Skeletal muscle satellite cell (primary cell): ENCODE measurements at regions not wholly inside any gene's neighbourhood (a gene's known extent, or its start where the extent isn't known, plus 50 kb on each side); places are given as distances from the start of the nearest gene placed in this dataset.

ENCODE experiments used
- H3K27me3 ChIP-seq: 2 replicates; pipeline ENCODE4 v1.7.0; 2013; ENCODE audit warnings: low read length; ENCODE audit not compliant: control insufficient read depth, insufficient read depth
- H3K36me3 ChIP-seq: 2 replicates; pipeline ENCODE4 v1.7.0; 2013; ENCODE audit warnings: mild to moderate bottlenecking, control low read depth, low read length; ENCODE audit not compliant: insufficient read depth
- H3K4me1 ChIP-seq: 2 replicates; pipeline ENCODE4 v1.7.0; 2013; ENCODE audit warnings: low read length; ENCODE audit not compliant: control insufficient read depth, insufficient read depth
- H3K4me2 ChIP-seq: 2 replicates; pipeline ENCODE4 v1.7.0; 2013; ENCODE audit warnings: mild to moderate bottlenecking, low read length
- H3K4me3 ChIP-seq: 2 replicates; pipeline ENCODE4 v1.7.0; 2013; ENCODE audit warnings: low read length
- H3K9ac ChIP-seq: 2 replicates; pipeline ENCODE4 v1.7.0; 2013; ENCODE audit warnings: mild to moderate bottlenecking, low read depth, low read length, moderate library complexity
- H3K9me3 ChIP-seq: replicated peaks from 2 replicates; pipeline ENCODE4 v1.7.0; 2013; ENCODE audit warnings: mild to moderate bottlenecking, control low read depth, low read length

DNA sequence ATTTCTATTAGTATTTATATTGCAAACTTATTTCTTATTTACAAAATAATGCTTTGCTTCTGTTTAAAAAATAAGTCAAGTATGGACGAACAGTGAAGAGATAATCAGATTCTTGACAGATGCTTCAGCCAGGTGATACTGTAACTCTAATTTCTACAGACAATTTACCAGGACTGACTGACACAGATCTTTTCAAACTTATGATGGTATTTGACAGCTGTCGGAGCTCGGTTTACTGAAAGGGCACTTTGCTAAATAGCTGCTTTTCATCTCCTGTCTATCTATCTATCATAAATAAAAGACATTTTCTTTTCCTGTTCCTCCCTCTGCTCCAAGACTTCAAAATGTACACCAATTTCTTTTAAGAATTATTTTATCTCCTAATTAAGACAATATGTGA lies 422.5 kb upstream of the SLC8A1 start:
- Histone ChIP-seq H3K4me1 (peaks cover 24% of the 10 kb centered on the region), H3K4me3 (no peak overlapping the region), H3K9me3 (no peaks in the 10 kb centered on the region), H3K9ac (no peak overlapping the region), H3K4me2 (no peak overlapping the region), H3K36me3 (no peaks in the 10 kb centered on the region), H3K27me3 (no peaks in the 10 kb centered on the region)

DNA sequence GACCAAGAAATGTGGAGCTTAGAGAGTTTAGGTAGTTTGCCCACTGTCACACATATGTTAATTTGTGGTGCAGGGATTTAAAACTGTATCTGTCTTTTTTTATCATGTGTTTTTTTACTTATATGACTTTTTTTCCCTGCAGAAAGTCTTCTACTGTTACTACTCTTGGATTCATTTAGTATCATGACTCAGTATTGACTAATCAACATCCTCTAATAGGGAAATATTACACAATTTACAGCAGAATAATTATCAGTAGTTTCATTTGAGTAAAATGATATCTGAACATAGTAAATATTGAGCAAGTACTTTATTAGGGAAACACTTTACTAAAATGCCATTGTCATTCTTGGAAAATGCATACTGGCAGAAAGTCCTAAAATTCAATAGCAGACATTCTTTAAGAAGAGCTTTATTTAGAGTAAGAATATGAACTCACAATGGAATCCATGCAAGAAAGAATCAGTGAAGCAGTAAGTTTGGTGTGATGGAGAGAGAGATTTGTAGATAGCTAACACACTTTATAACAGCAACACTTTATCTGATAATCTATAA lies 425.9 kb upstream of the SLC8A1 start:
- Histone ChIP-seq H3K4me3 (no peak overlapping the region), H3K4me2 (no peak overlapping the region), H3K27me3 (no peaks in the 10 kb centered on the region), H3K4me1 (peaks cover 26% of the 10 kb centered on the region), H3K36me3 (no peaks in the 10 kb centered on the region), H3K9me3 (no peaks in the 10 kb centered on the region), H3K9ac (no peak overlapping the region)

DNA sequence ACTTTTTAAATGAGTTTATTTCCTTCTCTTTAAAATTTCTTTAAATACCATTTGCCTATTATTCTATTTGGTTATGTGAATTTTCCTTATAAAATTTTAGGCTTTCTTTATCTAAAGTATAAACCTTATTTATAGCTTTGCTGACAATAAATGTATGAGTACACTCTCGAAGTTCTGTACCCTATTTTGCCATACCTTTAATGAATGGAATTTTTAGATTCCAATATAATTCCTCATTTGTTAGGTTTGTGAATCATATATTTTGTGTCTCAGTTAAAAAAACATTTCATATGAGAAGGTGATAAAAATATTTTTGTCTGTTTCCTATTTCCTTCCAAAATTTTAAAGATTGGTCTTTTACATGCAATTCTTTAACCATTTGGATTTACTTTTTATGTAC lies 427.4 kb upstream of the SLC8A1 start:
- no peak overlapping the region for H3K4me3 ChIP-seq
- H3K27me3 ChIP-seq, result no peaks in the 10 kb centered on the region
- no peak overlapping the region for H3K4me2 ChIP-seq

DNA sequence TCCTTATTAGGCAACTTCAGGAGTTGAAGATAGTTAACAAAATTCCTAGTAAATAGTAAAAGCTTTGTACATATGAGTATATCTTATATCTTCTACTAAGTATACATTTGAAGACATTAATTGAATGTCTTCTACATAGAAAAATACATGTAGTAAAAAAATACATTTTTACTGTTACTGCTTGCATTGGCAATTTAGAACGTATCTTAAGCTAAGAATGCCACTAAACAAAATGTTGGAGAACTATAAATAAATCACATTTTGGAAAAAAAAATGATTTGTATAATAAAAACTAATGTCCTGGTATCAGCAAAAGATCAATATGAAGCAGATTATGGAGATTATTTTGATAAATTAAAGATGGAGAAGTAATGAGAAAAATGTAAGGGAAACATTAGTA lies 434.2 kb upstream of the SLC8A1 start:
- no peaks in the 10 kb centered on the region for H3K36me3 ChIP-seq
- no peaks in the 10 kb centered on the region for H3K4me1 ChIP-seq
- H3K9ac ChIP-seq, result no peak overlapping the region
- no peak overlapping the region for H3K4me2 ChIP-seq
- H3K27me3 ChIP-seq, result no peaks in the 10 kb centered on the region
- no peak overlapping the region for H3K4me3 ChIP-seq
- no peaks in the 10 kb centered on the region for H3K9me3 ChIP-seq

More for the DNA sequence above, 427.4 kb upstream of the SLC8A1 start:
- Histone ChIP-seq H3K36me3 (no peaks in the 10 kb centered on the region), H3K4me1 (peaks cover 26% of the 10 kb centered on the region), H3K9ac (no peak overlapping the region), H3K9me3 (no peaks in the 10 kb centered on the region)

DNA sequence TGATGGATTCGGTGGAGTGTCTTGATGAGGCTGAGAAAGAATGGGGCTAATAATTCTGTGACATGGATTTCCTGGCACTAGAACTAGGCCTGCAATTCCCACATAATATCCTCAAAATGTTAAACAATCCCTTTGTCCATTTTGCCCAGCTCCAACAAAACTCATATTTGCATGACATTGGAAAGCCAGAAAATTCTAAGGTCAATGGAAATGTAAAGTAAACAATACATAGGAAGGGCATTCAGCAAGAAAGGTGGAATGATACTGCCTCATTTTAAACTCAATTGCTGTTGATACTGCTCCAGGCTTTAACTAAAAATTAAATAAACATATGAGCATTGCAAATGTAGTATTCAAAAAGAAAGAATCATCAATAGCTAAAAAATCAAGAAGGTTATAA lies 434.8 kb upstream of the SLC8A1 start:
- Histone ChIP-seq H3K4me2 (no peak overlapping the region), H3K9me3 (no peaks in the 10 kb centered on the region), H3K4me1 (no peaks in the 10 kb centered on the region), H3K4me3 (no peak overlapping the region), H3K27me3 (no peaks in the 10 kb centered on the region), H3K36me3 (no peaks in the 10 kb centered on the region), H3K9ac (no peak overlapping the region)

DNA sequence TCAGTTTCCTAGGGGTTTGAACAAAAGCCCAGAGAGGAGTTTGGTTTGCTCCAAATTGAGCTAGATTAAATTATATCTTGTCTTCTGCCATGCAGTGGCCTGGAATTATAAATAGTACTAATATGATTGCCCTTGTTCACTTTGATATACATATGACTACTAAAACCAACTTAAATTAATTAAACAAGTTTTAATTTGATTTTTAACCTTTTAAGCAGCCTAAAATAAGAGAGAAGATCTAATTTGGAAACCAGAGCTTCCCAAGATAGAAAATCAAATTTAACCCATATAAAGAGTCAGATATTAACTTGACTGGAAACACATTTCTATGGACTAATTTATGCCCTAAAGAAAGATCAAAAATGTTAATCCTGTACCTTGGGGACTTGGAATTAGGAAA lies 444.5 kb upstream of the SLC8A1 start:
- Histone ChIP-seq H3K27me3 (peaks cover 4% of the 10 kb centered on the region), H3K4me3 (no peak overlapping the region)

DNA sequence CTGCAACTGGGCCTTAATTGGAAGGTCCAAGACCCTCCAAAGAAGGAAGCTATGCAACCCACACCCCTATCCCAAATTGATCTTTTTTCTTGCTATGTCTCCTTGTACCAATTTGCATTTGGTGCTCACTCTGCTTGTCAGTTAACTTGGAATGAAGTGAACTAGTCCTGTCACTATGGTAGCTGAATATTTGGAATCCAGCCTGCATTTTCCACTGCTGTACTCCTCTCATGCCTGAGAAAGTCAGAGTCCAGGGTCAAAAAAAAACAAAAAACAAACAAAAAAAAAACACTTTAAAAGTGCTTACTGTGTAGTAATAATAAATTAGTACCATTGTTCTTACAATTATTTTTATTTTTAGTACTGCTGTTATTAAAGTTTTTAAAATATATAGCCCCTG lies 462.8 kb upstream of the SLC8A1 start:
- H3K4me3 ChIP-seq, result no peak overlapping the region
- H3K36me3 ChIP-seq, result no peaks in the 10 kb centered on the region
- H3K4me1 ChIP-seq, result no peaks in the 10 kb centered on the region
- H3K27me3 ChIP-seq, result no peaks in the 10 kb centered on the region
- no peak overlapping the region for H3K9ac ChIP-seq
- H3K9me3 ChIP-seq, result no peaks in the 10 kb centered on the region
- no peak overlapping the region for H3K4me2 ChIP-seq

More for the DNA sequence above, 444.5 kb upstream of the SLC8A1 start:
- H3K4me1 ChIP-seq, result no peaks in the 10 kb centered on the region
- no peak overlapping the region for H3K9ac ChIP-seq
- H3K9me3 ChIP-seq, result no peaks in the 10 kb centered on the region
- no peak overlapping the region for H3K4me2 ChIP-seq
- no peaks in the 10 kb centered on the region for H3K36me3 ChIP-seq

DNA sequence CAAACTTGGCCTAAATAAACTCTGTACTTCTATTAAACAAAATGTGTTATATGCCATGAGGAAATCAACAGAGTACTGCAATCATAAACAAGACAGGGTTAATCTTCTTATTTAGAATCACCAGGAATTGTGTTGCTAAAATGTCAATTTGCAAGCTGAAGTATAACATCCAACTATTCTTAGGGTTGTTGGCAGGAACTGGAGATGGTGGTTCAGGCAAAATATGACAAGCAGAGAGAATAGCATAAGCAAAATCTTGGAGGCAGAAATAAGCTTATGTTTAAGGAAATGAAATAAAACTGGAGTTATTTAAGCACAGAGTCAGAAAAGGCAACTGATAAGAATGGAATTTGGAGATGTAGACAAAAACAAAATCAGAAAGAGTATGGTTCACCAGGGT lies 463.8 kb upstream of the SLC8A1 start:
- Histone ChIP-seq H3K9ac (no peak overlapping the region), H3K4me2 (no peak overlapping the region), H3K9me3 (no peaks in the 10 kb centered on the region), H3K4me3 (no peak overlapping the region), H3K27me3 (no peaks in the 10 kb centered on the region), H3K4me1 (no peaks in the 10 kb centered on the region), H3K36me3 (no peaks in the 10 kb centered on the region)

DNA sequence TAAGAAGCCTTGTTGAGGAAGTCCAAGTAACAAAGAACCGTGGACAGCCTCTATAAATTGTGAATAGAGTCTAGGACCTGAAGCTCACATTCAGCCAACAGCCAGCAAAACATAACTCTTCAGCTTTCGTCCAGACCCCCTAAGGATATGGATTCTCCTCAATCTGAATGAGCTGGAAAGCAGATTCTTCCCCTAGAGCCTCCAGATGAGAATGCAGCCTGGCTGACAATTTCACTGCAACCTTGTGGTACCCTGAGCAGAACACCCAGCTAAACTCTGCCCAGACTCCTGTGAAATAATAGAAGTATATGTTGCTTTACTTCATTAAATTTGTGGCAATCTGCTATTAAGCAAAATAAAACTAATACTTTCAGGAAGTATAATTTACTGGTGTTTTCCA lies 483.5 kb upstream of the SLC8A1 start:
- Histone ChIP-seq H3K4me1 (no peaks in the 10 kb centered on the region), H3K4me2 (no peak overlapping the region), H3K9ac (no peak overlapping the region), H3K27me3 (no peaks in the 10 kb centered on the region), H3K36me3 (no peaks in the 10 kb centered on the region), H3K4me3 (no peak overlapping the region), H3K9me3 (no peaks in the 10 kb centered on the region)

DNA sequence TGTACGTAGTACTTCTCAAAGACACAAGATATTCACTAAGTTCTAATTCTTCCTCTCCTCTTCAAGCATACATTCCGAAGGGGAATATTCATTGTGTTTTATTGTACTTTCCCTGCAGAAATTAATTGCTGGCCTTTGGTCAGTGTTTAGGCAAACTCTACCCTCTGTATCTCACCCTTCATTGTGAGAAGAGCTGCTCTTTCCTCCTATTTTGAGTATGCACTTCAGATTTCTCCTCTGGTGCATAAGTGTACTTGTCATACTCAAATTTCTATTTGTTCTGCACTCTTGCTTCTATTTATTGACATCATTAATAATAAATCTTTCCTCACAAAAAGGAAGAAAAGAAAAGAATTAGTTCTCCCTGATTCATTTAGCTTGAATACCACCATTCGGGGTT lies 485.4 kb upstream of the SLC8A1 start:
- no peak overlapping the region for H3K4me3 ChIP-seq

DNA sequence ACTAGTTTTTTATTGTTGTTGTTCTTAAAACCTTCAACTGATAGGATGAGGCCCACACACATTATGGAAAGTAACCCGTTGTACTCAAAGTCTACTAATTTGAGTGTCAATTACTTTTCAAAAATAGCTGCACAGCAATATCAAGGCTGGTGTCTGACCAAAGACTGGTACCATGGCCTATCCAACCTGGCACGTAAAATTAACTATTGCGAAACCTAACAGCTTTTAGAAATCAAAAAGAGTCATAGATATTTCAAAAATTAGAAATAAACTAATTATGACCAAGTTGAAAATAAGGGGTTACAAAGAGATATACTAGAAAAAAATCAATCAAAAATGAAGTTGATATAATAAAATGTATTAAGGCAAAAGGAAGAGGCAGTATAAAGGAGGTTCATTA lies 501.5 kb upstream of the SLC8A1 start:
- Histone ChIP-seq H3K4me2 (no peak overlapping the region), H3K4me1 (peaks cover 4% of the 10 kb centered on the region), H3K4me3 (no peak overlapping the region), H3K9ac (no peak overlapping the region), H3K9me3 (no peaks in the 10 kb centered on the region), H3K27me3 (no peaks in the 10 kb centered on the region), H3K36me3 (no peaks in the 10 kb centered on the region)

More for the DNA sequence above, 485.4 kb upstream of the SLC8A1 start:
- H3K9ac ChIP-seq, result no peak overlapping the region
- H3K4me1 ChIP-seq, result no peaks in the 10 kb centered on the region
- no peaks in the 10 kb centered on the region for H3K9me3 ChIP-seq
- H3K36me3 ChIP-seq, result no peaks in the 10 kb centered on the region
- no peak overlapping the region for H3K4me2 ChIP-seq
- no peaks in the 10 kb centered on the region for H3K27me3 ChIP-seq

DNA sequence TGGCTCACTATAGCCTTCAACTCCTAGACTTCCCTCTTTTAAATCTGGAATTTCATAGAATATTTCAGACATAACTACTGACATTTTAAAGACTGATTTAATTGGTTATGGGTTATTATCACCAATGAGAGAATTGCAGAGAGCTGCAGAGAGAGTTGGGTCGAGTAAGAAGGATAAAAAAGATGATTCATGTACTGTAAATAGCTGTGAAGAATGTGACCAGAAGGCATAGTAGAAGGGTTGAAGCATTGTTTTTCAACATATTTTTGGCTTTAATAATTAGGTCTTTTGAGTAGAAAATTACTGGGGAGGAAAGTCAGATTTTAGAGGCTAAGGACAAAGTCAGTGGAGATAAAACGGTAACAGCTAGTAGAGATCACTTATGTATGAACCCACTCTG lies 503.2 kb upstream of the SLC8A1 start:
- Histone ChIP-seq H3K4me3 (no peak overlapping the region), H3K4me1 (peaks cover 4% of the 10 kb centered on the region), H3K36me3 (no peaks in the 10 kb centered on the region), H3K9ac (no peak overlapping the region), H3K27me3 (no peaks in the 10 kb centered on the region), H3K9me3 (no peaks in the 10 kb centered on the region), H3K4me2 (no peak overlapping the region)
